ENCODE measurements at regions not wholly inside any gene's neighbourhood (a gene's known extent, or its start where the extent isn't known, plus 50 kb on each side); places are given as distances from the start of the nearest gene placed in this dataset.

DNA sequence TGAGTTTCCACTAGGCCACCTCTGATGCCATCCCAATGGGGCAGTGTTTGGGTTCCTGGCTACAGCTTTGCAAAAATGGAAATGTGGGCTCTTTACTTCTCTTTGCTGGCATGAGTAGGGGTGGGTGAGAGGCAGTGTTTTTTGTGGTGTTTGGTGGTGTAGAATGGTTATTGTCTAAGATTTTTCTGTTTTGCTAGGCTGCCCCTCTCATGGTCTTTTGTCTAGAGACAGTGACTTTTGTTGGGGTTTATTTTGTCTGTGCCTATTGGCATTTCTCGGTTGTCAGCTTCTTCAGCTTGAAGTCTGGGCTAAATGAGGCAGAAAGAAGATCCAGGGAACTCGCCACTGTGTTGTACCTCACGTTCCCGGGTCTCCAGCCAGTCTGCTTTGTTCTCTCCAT is 112.1 kb downstream of the CENPF start:
- ATAC-seq (no peak), DNase-seq (no peak)
- Histone ChIP-seq H3K9me3 (no peaks in the 10 kb centered on the region), H3K4me3 (no peak overlapping the region), H3K27me3 (no peaks in the 10 kb centered on the region), H3K27ac (no peak overlapping the region), H3K4me1 (no peaks in the 10 kb centered on the region), H3K36me3 (replicated peaks in 1 of 2; ENCODE audit: insufficient read depth in 1 of 2, low read depth in 2 of 2) (no peaks in the 10 kb centered on the region)
- intact Hi-C loops (cut with DNase I): no loop called here
- TF ChIP-seq, protein P1, sequence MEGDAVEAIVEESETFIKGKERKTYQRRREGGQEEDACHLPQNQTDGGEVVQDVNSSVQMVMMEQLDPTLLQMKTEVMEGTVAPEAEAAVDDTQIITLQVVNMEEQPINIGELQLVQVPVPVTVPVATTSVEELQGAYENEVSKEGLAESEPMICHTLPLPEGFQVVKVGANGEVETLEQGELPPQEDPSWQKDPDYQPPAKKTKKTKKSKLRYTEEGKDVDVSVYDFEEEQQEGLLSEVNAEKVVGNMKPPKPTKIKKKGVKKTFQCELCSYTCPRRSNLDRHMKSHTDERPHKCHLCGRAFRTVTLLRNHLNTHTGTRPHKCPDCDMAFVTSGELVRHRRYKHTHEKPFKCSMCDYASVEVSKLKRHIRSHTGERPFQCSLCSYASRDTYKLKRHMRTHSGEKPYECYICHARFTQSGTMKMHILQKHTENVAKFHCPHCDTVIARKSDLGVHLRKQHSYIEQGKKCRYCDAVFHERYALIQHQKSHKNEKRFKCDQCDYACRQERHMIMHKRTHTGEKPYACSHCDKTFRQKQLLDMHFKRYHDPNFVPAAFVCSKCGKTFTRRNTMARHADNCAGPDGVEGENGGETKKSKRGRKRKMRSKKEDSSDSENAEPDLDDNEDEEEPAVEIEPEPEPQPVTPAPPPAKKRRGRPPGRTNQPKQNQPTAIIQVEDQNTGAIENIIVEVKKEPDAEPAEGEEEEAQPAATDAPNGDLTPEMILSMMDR (IDR thresholded peaks at IDR 0.05): no peak
- no peak for TF ChIP-seq POLR2A (IDR thresholded peaks at IDR 0.05)
- 60 to 63% methylated on average over 4 of the region's 4 CpGs for WGBS, 2 donors

DNA sequence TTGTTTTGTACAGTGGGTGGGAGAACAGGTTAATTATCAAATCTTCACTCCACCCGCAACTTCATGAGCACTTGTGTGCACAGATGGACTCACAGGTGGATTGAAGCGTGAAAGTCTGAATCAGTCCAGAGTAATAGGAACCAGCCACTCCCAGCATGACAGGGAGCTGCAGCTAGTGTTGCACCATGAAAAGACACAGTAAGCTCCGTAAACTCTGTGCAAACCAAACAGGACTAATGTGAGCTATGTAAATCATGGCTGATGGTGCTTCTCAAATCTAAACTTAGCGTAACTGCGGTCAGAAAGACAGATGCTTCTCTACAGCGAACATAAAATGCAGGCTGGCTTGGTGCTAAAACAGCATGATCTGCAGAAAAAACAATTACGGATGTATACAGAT is 114.4 kb downstream of the CENPF start:
- H3K4me3 ChIP-seq: no peak overlapping the region
- no peak for ATAC-seq
- H3K36me3 ChIP-seq (replicated peaks in 1 of 2; ENCODE audit: insufficient read depth in 1 of 2, low read depth in 2 of 2): no peaks in the 10 kb centered on the region
- H3K27ac ChIP-seq: no peak overlapping the region
- 55 to 73% methylated on average over 7 of the region's 7 CpGs for WGBS, 2 donors
- peaks cover 0 to under 1% (median 0%) of the 10 kb centered on the region in 3 donors for H3K9me3 ChIP-seq
- no peak for DNase-seq
- no peaks in the 10 kb centered on the region for H3K4me1 ChIP-seq
- TF ChIP-seq POLR2A (IDR thresholded peaks at IDR 0.05): no peak
- TF ChIP-seq, protein P1 (IDR thresholded peaks at IDR 0.05): no peak
- no peaks in the 10 kb centered on the region for H3K27me3 ChIP-seq
- intact Hi-C loops (cut with DNase I): no loop called here

DNA sequence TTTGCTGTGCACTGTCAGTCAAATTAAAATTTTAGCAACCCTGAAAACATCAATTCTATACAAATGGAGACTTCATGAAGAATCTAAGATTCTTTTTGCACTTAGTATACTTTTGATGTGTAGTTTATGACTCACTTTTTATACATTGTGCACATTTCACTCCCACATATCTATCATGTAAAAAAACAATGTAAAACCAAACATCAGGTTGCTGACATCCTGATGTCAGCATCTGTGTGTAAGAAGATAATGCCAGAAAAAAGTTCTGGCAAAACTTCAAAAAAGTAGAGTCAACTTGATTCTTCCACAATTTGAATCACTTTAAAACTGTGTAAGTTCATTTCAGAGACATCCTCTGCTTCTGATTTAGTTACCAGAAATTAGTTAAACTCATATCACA is 115.7 kb downstream of the CENPF start:
- Histone ChIP-seq H3K36me3 (replicated peaks in 1 of 2; ENCODE audit: insufficient read depth in 1 of 2, low read depth in 2 of 2) (no peaks in the 10 kb centered on the region), H3K4me3 (no peak overlapping the region), H3K4me1 (no peaks in the 10 kb centered on the region), H3K9me3 (peaks cover 0 to 7% (median 0%) of the 10 kb centered on the region in 3 donors), H3K27me3 (no peaks in the 10 kb centered on the region), H3K27ac (no peak overlapping the region)
- no peak for TF ChIP-seq POLR2A (IDR thresholded peaks at IDR 0.05)
- TF ChIP-seq, protein P1 (IDR thresholded peaks at IDR 0.05): no peak
- intact Hi-C loops (cut with DNase I): no loop called here
- ATAC-seq (no peak), DNase-seq (no peak)

DNA sequence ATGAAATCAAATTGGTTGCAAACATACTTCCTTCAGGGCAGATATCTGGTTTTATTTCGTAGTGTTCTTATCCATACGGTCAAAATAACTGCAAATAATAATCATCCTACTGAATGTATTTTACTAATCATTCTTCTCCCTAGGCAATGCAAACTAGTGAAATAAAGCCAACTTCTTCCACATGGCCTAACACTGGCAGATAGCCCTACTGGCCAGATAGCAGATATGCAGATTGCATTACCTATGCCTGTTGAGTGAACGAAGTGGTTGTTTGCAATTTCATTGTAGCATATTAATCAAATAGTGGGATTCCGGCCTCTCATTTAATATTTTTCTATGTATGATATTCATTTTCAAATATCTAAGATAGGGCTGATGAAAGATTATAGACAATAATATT is 116.2 kb downstream of the CENPF start:
- DNase-seq (no peak), ATAC-seq (no peak)
- H3K27ac ChIP-seq: no peak overlapping the region
- intact Hi-C loops (cut with DNase I): no loop called here
- H3K4me1 ChIP-seq: no peaks in the 10 kb centered on the region
- no peaks in the 10 kb centered on the region for H3K36me3 ChIP-seq (replicated peaks in 1 of 2; ENCODE audit: insufficient read depth in 1 of 2, low read depth in 2 of 2)
- peaks cover 0 to 7% (median 0%) of the 10 kb centered on the region in 3 donors for H3K9me3 ChIP-seq
- WGBS, 2 donors: 56 to 63% methylated on average over 4 of the region's 4 CpGs
- no peak overlapping the region for H3K4me3 ChIP-seq
- no peaks in the 10 kb centered on the region for H3K27me3 ChIP-seq
- no peak for TF ChIP-seq POLR2A (IDR thresholded peaks at IDR 0.05)
- TF ChIP-seq, protein P1 (IDR thresholded peaks at IDR 0.05): no peak

DNA sequence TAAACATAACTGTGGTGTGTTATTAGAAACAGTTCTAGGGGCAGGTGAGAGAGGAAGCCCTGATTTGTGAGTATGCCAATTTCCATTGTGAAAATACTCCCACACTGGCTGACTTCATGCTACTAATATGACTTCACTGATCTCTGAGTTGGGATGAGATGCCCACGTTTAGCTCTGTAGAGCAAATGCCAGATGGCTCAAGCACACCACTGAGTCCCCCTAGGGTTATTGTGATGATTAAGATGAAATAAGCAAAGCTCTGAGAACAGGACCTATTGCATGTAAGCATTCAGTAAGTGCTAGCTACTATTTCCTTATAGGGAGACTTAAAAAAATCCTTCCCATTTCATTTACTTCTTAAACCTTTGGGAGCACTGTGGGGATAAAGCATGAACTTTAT is 117.6 kb downstream of the CENPF start:
- 30 to 44% methylated on average over 1 of the region's 1 CpG for WGBS, 2 donors
- no peaks in the 10 kb centered on the region for H3K27me3 ChIP-seq
- H3K27ac ChIP-seq: no peak overlapping the region
- intact Hi-C loops (cut with DNase I): no loop called here
- no peak for DNase-seq
- H3K36me3 ChIP-seq (replicated peaks in 1 of 2; ENCODE audit: insufficient read depth in 1 of 2, low read depth in 2 of 2): no peaks in the 10 kb centered on the region
- H3K4me1 ChIP-seq: no peaks in the 10 kb centered on the region
- ATAC-seq: no peak
- no peak overlapping the region for H3K4me3 ChIP-seq
- peaks cover 0 to 7% (median 0%) of the 10 kb centered on the region in 3 donors for H3K9me3 ChIP-seq
- no peak for TF ChIP-seq POLR2A (IDR thresholded peaks at IDR 0.05)
- TF ChIP-seq, protein P1 (IDR thresholded peaks at IDR 0.05): no peak
